Parathyroid adenoma (tissue), 2 donors: ENCODE measurements at regions not wholly inside any gene's neighbourhood (a gene's known extent, or its start where the extent isn't known, plus 50 kb on each side); places are given as distances from the start of the nearest gene placed in this dataset.

Source experiments
- H2AFZ ChIP-seq: fragments of 300-600 bp; sonication (generic); one replicate; pipeline ENCODE4 v1.7.0; 2017; ENCODE audit warnings: antibody characterized with exemption, mild to moderate bottlenecking
- H3K27ac ChIP-seq: fragments of 300-600 bp; sonication (generic); one replicate; pipeline ENCODE4 v1.7.0; 2017
- H3K27me3 ChIP-seq: fragments of 300-600 bp; sonication (generic); one replicate; pipeline ENCODE4 v1.7.0; 2017; ENCODE audit warnings: low read length; ENCODE audit not compliant: control insufficient read depth, insufficient read depth
- H3K36me3 ChIP-seq: fragments of 300-600 bp; sonication (generic); one replicate; pipeline ENCODE4 v1.7.0; 2017; ENCODE audit warnings: low read length; ENCODE audit not compliant: control insufficient read depth, insufficient read depth
- H3K4me1 ChIP-seq: fragments of 300-600 bp; sonication (generic); one replicate; pipeline ENCODE4 v1.7.0; 2017; ENCODE audit warnings: control low read depth
- H3K4me2 ChIP-seq: fragments of 300-600 bp; sonication (generic); one replicate; pipeline ENCODE4 v1.7.0; 2017; ENCODE audit warnings: low read length
- H3K4me3 ChIP-seq: fragments of 300-600 bp; sonication (generic); one replicate; pipeline ENCODE4 v1.7.0; 2017; ENCODE audit warnings: low read depth, low read length
- H3K79me2 ChIP-seq: fragments of 300-600 bp; sonication (generic); one replicate; pipeline ENCODE4 v1.7.0; 2017; ENCODE audit warnings: control low read depth
- H3K9ac ChIP-seq: fragments of 300-600 bp; sonication (generic); one replicate; pipeline ENCODE4 v1.7.0; 2017; ENCODE audit warnings: mild to moderate bottlenecking
- H3K9me3 ChIP-seq: fragments of 300-600 bp; sonication (generic); one replicate; pipeline ENCODE4 v1.7.0; 2017; ENCODE audit warnings: low read length; ENCODE audit not compliant: control insufficient read depth
- CTCF ChIP-seq: fragments of 300-600 bp; sonication (generic); IDR thresholded peaks from one replicate; pipeline ENCODE4 v1.7.0; 2017; ENCODE audit warnings: antibody characterized with exemption, mild to moderate bottlenecking
- donor health status: primary hyperparathyroidism.

- H3K4me3 ChIP-seq, result no peak overlapping the region
- H3K27me3 ChIP-seq, result no peaks in the 10 kb centered on the region
Measured at GRCh38 chr4:126262665-126263064, 947.9 kb downstream of the FAT4 start.

GRCh38 chr4:126264839-126265238, 950.1 kb downstream of the FAT4 start:
- no peaks in the 10 kb centered on the region for H3K4me1 ChIP-seq
- H3K27ac ChIP-seq, result no peak overlapping the region
- no peak for TF ChIP-seq CTCF
- no peaks in the 10 kb centered on the region for H3K36me3 ChIP-seq
- H3K9ac ChIP-seq, result no peak overlapping the region
- no peaks in the 10 kb centered on the region for H3K79me2 ChIP-seq
- H3K9me3 ChIP-seq, result no peaks in the 10 kb centered on the region
- no peaks in the 10 kb centered on the region for H3K27me3 ChIP-seq
- H3K4me2 ChIP-seq, result no peak overlapping the region
- H3K4me3 ChIP-seq, result no peak overlapping the region
- H2AFZ ChIP-seq, result no peak overlapping the region

More at GRCh38 chr4:126262665-126263064, 947.9 kb downstream of the FAT4 start:
- TF ChIP-seq CTCF, result no peak
- Histone ChIP-seq H3K36me3 (no peaks in the 10 kb centered on the region), H3K4me2 (no peak overlapping the region), H3K79me2 (no peaks in the 10 kb centered on the region), H3K9ac (no peak overlapping the region), H2AFZ (no peak overlapping the region), H3K4me1 (no peaks in the 10 kb centered on the region), H3K27ac (no peak overlapping the region), H3K9me3 (no peaks in the 10 kb centered on the region)

GRCh38 chr4:126265888-126266287, 951.1 kb downstream of the FAT4 start:
- Histone ChIP-seq H3K79me2 (no peaks in the 10 kb centered on the region), H3K27me3 (no peaks in the 10 kb centered on the region), H3K9ac (no peak overlapping the region), H3K9me3 (no peaks in the 10 kb centered on the region), H3K4me1 (no peaks in the 10 kb centered on the region), H3K36me3 (no peaks in the 10 kb centered on the region), H3K4me3 (no peak overlapping the region), H2AFZ (no peak overlapping the region), H3K27ac (no peak overlapping the region), H3K4me2 (no peak overlapping the region)
- TF ChIP-seq CTCF, result no peak

- TF ChIP-seq CTCF, result no peak
- no peaks in the 10 kb centered on the region for H3K27me3 ChIP-seq
- H3K4me2 ChIP-seq, result no peak overlapping the region
- no peak overlapping the region for H3K4me3 ChIP-seq
- no peaks in the 10 kb centered on the region for H3K9me3 ChIP-seq
- H3K27ac ChIP-seq, result no peak overlapping the region
- H2AFZ ChIP-seq, result no peak overlapping the region
- no peak overlapping the region for H3K9ac ChIP-seq
- no peaks in the 10 kb centered on the region for H3K4me1 ChIP-seq
- no peaks in the 10 kb centered on the region for H3K36me3 ChIP-seq
- H3K79me2 ChIP-seq, result no peaks in the 10 kb centered on the region
Measured at GRCh38 chr4:126267689-126268088, 952.9 kb downstream of the FAT4 start.

- TF ChIP-seq CTCF, result no peak
- Histone ChIP-seq H2AFZ (no peak overlapping the region), H3K4me3 (no peak overlapping the region), H3K27me3 (no peaks in the 10 kb centered on the region), H3K4me2 (no peak overlapping the region), H3K36me3 (no peaks in the 10 kb centered on the region), H3K9ac (no peak overlapping the region), H3K79me2 (no peaks in the 10 kb centered on the region), H3K27ac (no peak overlapping the region), H3K9me3 (no peaks in the 10 kb centered on the region), H3K4me1 (no peaks in the 10 kb centered on the region)
Measured at GRCh38 chr4:126268106-126268505, 953.4 kb downstream of the FAT4 start.
